NCI-H2107 (cell line): ENCODE measurements at regions not wholly inside any gene's neighbourhood (a gene's known extent, or its start where the extent isn't known, plus 50 kb on each side); places are given as distances from the start of the nearest gene placed in this dataset.
"Not testable (repeated sequence)": the region's sequence is repeated elsewhere in the genome, so short reads cannot be mapped to it uniquely, and the experiment has no call there.

Source experiments
- DNase-seq: peaks from one replicate; lab custom pipeline; 2025; lab: John Stamatoyannopoulos, UW

DNA sequence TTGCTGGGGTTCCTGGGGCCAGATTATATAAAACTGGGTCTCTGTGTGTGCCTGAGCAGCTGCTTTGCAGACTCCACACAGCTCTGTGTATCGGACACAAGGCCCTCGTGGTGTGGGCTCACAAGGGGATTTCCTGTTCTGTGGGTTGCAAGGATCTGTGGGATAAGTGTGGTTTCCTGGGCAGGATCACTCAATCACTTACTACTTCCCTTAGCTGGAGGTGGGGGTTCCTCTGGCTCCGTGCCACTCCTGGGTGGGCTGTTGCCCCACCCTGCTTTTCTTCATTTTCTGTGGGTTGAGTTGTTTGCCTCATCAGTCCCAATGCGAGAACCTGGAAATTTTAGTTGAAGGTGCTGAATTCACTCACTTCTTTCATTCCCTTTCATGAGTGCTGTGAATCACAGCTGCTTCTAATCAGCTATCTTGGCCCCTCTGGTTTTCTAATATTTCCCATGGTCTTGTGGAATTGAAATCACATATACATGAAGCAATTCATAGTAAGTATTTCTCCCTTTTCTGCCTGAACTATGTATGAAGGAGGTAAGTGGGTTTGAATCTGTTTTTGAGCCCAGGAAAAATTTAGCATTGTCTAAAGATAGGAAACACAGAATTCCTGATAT, 196.3 kb downstream of the DCDC2C start:
- no peak for DNase-seq

DNA sequence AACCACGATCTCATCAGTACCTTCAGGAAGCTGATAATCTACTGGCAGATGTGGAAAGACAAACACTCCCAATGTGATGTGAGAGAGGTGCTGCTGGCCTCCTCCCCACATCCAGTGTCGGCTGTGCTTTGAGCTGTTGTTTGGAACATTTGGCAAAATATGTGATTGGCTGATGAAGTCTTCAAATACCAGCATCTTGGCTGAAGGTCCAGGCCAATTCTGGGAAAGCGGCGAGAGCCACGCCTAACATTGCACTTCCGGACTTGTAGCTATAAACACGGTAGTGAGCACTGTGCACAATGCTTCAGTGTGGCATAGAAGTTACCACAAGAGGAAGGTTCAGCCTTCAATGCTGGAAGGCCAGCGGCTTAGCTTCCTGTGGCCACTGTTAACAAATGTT, 198.8 kb downstream of the DCDC2C start:
- no peak for DNase-seq

DNA sequence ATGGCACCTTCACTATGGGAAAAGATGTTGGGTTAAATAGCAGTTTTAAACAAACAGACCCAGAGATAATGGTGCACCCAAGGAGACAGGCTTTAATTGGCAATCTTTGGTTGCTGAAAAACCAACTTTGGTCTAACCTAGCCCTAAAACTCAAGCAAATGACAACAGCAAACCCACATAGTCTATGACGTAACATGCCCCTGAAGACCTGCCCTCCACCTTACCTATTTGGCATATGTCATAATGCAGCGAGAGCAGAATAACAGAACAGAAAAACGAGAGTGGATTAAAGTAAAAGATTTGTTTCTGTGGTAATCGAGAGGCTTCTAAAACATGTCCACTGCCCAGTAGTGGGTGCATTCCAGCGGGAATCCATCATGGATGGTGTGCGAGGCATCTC, 200.7 kb downstream of the DCDC2C start:
- DNase-seq, result no peak

DNA sequence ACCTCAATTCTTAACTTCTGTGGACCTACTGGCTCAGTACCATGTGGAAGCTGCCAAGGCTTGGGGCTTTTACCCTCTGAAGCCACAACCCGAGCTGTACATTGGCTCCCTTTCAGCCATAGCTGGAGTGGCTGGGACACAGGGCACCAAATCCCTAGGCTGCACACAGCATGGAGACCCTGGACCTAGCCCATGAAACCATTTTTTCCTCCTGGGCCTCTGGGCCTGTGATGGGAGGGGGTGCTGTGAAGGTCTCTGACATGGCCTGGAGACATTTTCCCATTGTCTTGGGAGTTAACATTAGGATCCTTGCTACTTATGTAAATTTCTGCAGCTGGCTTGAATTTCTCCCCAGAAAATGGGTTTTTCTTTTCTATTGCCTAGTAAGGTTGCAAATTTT, 205.1 kb downstream of the DCDC2C start:
- not testable (repeated sequence) for DNase-seq

DNA sequence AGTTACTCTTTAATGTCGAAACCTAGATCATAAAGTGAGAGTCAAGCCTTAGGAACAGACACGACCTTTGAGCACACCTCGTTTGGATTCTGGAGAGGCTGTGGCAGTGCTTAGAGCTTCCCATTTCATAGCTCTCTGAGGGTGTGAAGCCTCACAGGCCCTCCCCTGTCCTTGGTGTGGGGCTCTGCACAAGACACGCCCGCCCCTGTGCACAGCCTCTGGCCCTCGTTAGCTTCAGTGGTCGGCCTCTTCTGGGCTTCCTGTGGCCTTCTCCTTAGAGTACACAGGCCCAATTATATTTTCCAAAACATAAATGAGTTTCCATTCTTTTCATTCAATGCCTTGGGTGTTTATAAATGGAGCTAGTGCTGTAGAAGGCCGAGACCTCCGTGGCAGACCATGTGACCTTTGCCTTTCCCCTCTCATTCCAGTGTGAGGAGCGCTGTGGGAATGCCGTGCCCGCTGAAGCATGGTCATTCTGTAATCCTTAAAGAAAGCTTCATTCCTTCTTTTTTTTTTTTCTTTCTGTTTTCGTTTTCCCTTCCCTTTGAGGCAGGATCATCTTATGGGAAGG, 208.6 kb downstream of the DCDC2C start:
- DNase-seq, result no peak

DNA sequence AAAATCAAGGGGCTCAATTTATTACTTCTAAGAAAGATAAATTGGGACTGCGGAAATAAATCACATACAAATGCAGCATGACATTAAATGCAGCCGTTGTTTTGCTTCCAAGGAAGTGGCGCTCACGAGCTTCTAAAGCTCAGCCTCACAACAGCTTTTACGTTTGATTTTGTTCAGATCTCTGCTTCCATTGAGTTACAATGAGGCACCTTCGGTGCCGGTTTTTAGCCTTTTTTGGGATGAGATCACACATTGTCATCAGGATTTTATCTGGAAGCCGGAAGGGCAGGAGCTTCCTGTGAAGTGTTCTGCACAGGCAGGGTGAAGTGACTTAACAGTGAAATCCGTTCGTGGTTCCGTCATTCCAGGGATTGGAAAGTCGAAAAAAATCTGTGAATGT, 209.8 kb downstream of the DCDC2C start:
- no peak for DNase-seq

DNA sequence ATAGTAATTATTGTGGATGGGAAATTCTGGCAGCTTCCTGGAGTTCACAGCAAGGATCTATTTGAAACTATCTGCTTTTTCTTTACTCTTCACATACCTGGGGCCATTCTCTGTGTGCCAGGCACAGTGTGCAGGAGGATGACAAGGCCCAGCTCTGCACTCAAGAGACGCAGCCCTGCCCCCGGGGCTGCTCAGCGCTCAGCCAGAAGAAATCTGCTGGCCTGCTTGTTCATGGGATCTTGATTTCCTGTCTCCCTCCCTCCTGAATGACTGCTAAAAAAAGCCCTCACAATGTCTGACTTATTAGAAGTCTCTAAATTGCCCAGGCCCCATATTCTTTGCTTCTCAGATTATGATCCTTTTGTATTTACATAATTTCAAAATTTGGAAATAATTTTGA, 210.9 kb downstream of the DCDC2C start:
- DNase-seq, result no peak

DNA sequence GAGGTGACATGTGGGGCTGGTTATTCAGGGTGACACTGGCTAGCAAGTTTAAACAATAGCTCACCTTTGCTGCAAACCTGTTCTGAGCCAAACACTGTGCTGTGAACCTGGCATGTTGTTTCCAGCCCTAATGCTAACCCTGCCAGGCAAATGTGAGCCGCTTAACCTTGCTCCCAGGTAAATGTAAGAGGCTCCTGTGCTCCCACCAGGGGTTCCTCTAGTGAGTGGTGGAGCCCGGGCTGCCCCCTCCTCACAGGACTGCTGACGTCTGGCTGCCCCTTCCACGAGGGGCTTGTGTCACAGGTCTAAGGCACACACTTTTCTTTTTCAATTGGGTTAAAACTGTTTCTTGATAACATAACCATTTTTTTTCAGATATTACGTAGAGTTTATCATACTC, 223.7 kb downstream of the DCDC2C start:
- no peak for DNase-seq

DNA sequence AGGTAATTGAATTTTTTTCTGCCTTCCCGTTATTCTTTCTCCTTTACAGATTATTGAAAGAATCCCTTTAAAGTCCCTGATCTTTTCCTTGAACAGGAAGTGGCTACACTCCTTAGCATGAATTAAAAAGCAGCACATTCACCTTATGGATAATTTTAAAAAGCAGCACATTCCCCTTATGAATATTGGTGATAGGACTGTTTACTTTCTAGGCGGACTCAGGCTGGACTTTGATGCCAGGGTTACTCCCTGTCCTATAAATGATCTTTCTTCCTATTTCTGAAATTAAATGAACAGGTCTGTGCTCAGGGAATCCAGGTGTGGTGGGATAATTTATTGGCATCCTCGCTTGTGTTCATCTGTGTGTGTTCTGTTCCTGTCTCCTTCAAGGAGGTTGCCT, 226.0 kb downstream of the DCDC2C start:
- DNase-seq, result no peak

DNA sequence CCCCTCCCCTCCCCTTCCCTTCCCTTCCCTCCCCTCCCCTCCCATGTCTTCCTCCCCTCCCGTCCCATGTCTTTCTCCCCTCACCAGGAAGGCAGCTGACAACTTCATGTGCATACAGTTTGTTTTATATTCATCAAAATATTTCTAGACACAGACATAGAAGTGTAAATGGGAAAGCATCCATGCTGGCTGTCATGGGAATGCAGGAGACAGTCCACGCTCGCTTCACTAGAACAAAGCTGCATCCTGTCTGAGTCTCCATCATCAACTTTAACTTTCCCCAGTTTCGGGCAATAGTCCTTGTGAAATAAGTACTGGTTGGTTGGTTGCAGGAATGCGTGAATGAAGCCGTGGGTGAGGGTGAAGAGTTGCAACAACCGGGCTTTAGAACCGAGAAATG, 226.9 kb downstream of the DCDC2C start:
- DNase-seq, result no peak

DNA sequence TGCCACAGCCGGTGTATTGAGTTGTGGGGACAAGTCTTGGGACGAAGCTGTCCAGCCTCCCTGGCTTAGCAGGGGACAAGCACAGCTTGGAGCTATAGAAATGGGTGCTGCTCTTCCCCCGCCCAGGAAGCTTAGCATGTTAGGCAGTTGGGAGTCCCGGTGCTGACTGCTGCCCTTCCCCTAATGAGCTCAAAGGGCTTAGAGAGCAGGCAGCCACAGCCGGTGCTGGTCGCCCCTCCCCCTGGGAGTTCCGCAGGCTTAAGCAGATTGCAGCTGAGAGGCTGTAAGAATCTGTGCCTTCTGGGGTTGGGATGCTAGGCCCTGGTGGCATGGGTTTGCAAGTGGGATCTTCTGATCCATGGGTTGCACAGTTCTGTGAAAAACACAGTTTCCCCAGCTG, 237.3 kb downstream of the DCDC2C start:
- no peak for DNase-seq

DNA sequence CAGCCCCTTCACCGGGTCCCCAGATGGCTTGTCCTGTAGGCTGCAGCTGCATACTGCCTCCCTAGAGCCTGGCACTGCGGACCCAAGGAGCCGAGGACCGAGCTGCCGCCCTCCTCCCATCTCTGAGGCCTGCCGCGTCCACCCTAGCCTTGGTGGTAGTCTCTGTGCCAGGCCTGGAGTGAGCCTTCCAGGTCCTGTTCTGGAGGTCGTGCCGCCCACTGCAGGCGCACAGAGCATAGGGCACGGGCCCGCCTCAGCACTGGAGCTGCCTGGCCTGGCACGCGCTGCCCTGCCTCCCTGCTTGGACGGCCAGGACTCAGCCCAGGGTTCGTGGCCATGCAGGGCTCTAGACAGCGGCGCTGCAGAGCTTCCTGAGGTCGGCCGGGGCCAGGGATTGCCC, 239.5 kb downstream of the DCDC2C start:
- no peak for DNase-seq

DNA sequence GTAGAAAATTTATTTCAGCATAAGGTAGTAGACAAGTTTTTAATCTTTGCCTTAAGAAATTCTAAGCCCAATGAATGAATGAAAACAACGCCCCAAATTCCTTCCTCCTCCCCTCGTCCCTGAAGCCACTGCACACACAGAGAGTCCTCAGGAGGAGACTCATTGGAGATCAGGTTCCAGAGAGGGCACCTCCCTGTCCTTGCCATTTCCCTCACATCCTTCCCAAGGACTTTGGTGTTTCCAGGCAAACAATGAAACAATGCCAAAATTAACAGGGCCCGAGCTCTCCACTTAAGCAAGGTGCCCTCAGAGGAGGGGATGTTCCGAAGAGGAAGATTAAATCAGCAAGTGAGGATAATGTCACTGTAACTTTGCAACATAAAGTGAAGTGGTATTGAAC, 240.7 kb downstream of the DCDC2C start:
- no peak for DNase-seq

DNA sequence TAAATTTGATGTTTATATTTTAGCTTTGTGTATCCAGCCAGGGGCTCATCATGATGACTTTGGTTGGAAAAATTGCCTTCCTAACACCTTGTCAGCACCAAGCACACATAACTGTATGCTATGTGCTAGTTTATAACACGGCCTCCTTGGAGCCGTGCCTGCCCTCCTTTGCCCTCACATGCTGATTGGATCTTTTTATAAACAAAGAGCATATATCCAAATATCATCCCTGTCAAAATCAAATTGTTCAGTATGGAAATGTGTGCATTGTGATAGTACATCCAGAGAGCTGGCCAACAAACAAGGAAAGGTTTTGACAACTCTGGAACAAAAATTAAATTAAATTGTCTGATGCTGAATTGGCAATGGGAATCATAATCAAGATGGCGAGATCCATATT, 241.5 kb downstream of the DCDC2C start:
- no peak for DNase-seq

DNA sequence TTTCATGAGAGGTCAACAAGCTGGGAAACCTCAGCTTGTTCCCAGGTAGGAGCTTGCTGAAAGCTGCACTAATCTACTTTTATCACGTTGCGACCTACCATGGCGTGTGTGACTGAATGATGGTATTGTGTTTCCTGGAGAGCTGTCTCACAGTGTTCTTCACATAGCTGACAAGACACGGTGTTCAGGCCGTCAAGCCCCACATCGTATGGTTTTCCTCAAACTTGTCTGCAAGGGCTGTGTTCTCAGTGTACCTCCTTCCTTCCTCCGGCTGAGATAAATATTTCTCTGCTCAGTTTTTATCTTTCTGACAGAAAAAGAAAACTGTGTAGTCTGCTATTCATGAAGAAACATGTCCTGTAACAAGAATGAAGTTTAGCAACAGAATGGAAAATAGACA, 244.8 kb downstream of the DCDC2C start:
- DNase-seq, result no peak

DNA sequence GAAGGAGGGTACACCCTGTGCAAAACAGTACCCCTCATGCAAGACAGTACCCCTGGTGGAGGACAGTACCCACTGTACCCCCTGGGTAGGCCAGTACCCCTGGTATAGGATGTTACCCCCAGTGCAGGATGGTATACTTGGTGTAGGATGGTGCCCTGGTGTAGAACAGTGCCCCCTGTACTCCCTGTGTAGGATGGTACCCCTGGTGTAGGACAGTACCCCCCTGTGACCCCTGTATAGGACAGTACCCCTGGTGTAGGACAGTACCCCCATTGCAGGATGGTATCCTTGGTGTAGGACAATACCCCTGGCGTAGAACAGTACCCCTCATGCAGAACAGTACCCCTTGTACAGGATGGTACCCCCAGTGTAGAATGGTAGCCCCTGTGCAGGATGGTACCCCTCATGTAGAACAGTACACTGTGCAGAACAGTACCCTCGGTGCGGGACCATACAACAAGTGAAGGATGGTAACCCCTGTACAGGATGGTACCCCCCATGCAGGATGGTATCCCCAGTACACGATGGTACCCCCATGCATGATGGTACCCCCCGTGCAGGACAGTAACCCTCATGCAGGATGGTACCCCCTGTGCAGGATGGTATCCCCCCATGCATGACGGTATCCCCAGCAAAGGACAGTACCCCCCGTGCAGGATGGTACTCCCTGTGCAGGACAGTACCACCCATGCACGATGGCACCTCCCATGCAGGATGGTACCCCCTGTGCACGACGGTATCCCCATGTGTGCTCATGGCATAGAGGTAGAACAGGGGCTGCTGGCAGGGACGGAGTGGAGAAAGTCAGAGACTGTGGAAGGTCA, 248.0 kb downstream of the DCDC2C start:
- DNase-seq, result no peak

DNA sequence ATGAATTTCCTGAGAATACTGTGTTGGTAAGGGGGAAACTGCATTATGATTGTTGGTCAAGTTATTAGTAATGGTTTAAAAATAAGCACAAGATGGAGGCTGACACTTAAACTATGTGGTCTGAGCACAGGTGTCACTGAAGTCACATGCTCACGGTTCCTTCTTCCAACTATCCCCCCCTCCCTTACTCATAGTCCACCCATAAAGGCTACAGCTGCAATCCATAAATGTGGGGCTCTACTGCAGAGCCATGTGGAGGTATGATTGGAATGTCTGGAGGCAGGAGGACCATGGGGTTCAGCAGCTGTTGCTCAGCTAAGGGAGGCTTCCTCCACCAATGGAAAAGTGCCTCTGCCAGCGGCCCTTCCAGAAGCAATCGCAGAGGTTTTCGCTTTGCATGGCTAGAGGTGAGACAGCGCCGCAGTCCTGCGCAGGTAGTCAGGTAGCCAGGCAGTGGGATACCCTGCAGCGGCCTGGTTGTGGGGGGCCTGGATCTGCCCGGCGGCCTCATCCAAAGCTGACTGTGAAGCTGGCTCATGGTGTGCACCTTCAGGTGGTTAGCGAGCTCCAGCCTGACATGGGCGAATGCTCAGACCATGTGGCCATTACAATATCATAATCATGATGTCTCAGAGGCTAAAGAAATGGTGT, 249.6 kb downstream of the DCDC2C start:
- DNase-seq, result no peak

DNA sequence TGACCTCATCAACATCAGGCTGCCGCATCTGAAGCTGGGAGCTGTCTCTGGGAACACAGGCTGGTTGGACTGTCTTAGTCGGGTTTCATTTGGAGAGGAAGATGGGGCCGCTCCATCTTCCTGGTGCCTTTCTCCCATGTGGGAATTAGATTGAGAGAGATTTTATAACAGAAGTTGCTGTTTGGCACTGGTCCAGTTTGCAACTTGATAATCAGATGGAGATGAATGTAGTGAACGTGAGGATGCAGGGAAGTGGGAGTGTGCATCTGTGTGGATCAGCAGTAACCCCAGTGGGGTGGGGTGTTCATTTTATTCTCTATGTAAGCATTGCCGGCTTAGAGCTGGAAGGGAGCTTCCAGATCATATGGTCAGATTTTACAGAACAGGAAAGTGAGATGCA, 250.9 kb downstream of the DCDC2C start:
- DNase-seq, result no peak

DNA sequence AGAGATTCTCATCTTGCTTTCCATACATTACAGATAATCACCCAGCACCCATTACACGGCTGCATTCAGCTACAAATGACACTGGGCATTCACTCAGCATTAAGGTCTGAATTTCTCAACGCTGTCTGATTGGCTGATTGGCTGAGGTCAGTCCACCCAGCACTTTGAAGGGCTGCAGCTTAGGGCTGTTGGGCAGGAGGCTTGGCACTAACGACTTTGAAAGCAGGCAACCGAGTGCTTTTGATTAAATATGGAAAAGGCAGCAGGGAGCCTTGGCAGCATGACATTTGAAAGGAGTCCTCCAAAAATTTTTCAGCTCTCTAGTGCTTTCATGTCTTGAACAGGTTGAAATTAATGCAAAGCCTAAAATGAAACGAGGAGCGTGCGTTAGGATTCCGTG, 253.0 kb downstream of the DCDC2C start:
- no peak for DNase-seq

DNA sequence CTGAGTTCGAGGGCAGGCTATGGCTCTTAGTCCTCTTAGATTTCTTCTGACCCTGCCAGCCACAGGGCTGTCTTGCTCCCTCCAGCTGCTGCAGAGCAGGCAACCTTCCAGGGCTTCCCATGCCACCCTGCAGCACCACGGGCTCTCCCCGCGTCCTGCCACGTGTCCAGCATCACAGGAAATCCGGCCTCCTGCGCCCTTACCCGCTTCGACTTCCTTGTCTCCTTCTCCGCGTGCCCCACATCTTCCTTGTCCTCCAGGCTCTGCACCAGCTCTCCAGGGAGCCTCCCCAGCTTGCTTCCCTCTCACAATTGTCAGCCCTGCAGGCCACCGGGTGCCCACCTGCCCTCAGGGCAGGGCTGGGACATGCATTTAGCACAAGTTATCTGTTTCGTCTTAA, 253.5 kb downstream of the DCDC2C start:
- DNase-seq, result no peak

DNA sequence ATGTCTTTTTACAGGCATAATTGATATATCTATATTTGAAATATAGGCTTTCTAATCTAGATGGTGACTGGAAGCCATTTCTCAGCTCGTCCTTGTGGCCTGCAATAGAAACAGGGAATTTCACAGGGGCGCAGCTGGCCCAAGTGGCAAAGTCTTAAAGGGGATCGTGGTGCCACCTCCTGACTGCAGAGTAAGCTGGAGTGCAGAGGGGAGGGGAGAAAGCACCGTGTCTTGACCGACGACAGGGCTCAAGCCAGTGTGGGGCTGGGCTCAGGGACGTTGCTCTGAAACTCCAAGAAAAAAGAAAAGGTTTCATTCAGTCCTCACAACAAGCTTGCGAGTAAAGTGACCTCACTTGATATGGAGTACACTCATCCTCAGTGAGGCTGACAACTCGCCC, 255.1 kb downstream of the DCDC2C start:
- DNase-seq, result no peak

DNA sequence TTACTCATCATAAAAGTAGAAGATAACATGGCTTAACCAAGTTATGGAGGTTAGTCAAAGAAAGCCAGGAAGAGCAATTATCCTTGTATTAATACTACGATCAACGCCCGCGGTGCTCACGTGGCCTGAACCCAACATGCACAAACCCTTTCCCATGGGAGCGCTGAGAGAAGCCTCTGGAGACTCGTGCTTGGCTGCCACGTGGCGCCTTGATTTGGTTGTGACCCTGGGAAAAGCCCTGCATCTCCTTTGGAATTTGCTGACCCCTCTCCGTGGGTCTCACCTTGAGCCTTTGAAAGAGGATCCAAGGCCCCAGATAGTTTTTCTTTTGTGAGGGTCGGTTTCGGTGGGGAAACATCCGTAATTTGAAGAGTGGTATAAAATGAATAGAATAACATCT, 255.6 kb downstream of the DCDC2C start:
- no peak for DNase-seq

DNA sequence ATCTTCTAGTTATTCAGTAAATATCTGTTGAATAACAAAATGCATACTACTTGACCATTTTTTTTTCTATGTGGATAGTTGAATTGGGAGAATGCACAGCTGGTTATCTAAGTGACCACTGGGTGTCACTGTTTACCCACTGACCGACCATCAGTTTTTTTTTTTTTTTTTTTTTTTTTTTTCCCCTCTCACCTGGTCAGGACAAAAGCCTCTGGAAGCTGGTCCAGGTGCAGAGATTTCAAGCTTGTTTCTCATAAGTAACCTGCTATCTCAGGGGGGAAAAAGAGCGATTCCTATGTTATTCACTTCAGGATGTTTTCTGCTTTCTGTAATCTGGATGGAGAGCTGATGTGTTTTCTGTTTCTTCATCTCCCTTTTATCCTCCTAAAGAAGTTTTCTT, 256.0 kb downstream of the DCDC2C start:
- peak; percentile 14 for DNase-seq
